ENCODE measurements at regions not wholly inside any gene's neighbourhood (a gene's known extent, or its start where the extent isn't known, plus 50 kb on each side); places are given as distances from the start of the nearest gene placed in this dataset.

DNA sequence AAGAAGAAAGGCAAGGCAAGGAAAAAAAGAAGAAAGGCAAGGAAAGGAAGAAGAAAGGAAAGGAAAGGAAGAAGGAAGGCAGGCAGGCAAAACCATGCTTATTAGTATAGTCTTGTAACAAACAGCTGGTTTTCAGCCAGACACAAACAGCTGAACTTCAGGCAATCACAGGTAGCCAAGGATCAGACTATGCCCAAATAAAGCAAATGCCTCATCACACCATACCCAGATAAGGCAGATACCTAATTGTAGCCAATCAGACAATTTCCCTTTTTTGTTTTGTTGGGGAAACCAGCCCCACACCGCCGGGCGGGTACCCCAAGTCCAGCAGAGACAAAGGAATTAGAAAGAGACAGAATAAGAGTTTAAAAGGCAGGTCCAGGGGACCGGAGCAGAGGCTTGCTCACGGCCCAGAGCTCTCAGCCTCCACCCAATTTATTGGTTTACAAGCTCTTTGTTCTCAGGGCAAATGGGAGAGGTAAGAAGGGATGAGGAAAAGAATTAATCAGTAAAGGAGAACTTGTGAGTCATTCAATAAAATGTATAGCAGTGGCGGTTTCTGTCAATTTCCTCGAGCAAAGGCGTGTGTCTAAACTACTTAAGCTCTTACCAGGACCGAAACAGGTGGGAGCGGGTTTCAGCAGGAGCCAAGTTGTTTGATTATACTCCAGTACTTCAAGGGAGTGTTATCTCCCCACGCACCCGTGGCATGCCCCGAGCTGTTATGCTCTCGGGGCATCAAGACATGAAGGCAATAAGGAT lies 886.8 kb downstream of the KCNT2 start:
- TF ChIP-seq, protein P1, sequence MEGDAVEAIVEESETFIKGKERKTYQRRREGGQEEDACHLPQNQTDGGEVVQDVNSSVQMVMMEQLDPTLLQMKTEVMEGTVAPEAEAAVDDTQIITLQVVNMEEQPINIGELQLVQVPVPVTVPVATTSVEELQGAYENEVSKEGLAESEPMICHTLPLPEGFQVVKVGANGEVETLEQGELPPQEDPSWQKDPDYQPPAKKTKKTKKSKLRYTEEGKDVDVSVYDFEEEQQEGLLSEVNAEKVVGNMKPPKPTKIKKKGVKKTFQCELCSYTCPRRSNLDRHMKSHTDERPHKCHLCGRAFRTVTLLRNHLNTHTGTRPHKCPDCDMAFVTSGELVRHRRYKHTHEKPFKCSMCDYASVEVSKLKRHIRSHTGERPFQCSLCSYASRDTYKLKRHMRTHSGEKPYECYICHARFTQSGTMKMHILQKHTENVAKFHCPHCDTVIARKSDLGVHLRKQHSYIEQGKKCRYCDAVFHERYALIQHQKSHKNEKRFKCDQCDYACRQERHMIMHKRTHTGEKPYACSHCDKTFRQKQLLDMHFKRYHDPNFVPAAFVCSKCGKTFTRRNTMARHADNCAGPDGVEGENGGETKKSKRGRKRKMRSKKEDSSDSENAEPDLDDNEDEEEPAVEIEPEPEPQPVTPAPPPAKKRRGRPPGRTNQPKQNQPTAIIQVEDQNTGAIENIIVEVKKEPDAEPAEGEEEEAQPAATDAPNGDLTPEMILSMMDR (conservative IDR thresholded peaks at IDR 0.05): no peak
- no peak overlapping the region for H3K27ac ChIP-seq (ENCODE audit: low read depth, low read length)
- no peaks in the 10 kb centered on the region for H3K36me3 ChIP-seq (ENCODE audit: control insufficient read depth, insufficient read depth, low read length)
- H3K4me3 Mint-ChIP-seq: no peak overlapping the region
- H3K9ac ChIP-seq (ENCODE audit: extremely low read depth, low read length, poor library complexity, severe bottlenecking): no peak overlapping the region
- H3K4me3 ChIP-seq (ENCODE audit: low read length): no peak overlapping the region
- no peaks in the 10 kb centered on the region for H3K27me3 ChIP-seq (ENCODE audit: control insufficient read depth, insufficient read depth, low read length, poor library complexity, severe bottlenecking)
- 93% methylated on average over 5 to 14 of the region's 14 CpGs for WGBS, 2 experiments (ENCODE audit: insufficient coverage in 1 of 2, insufficient read length in 1 of 2)
- no peak overlapping the region for H3K27ac Mint-ChIP-seq
- no peak for DNase-seq
- no peaks in the 10 kb centered on the region for H3K9me3 ChIP-seq (ENCODE audit: control insufficient read depth, low read length)
- H3K4me1 ChIP-seq (ENCODE audit: control insufficient read depth, insufficient read depth, low read length): no peaks in the 10 kb centered on the region
- peaks cover 4% of the 10 kb centered on the region for H3K4me1 Mint-ChIP-seq
- H3K27me3 Mint-ChIP-seq (ENCODE audit: insufficient read depth): no peaks in the 10 kb centered on the region
- no peaks in the 10 kb centered on the region for H3K36me3 Mint-ChIP-seq (ENCODE audit: low read depth)
- peaks cover 6% of the 10 kb centered on the region for H3K9me3 Mint-ChIP-seq

DNA sequence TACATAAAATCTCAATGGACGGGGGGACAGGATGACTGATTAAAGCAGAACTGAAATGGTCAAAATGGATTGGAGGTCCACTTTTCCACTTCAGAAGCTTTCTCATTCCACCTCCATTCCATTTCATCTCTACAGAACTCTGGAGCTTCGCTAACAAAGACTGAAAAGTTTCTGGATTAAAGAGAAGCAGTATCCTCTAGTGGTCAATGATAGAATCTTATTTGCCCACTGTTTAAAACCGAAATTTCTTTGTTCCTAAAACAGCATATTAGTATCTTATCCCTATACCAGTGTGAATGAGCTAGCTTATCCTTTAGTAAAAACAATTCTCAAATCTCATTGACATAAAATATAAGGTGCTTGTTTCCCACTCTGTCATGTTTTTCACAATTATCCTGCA lies 890.6 kb downstream of the KCNT2 start:
- Histone ChIP-seq H3K9me3 (ENCODE audit: control insufficient read depth, low read length) (no peaks in the 10 kb centered on the region), H3K27me3 (ENCODE audit: control insufficient read depth, insufficient read depth, low read length, poor library complexity, severe bottlenecking) (no peaks in the 10 kb centered on the region), H3K36me3 (ENCODE audit: control insufficient read depth, insufficient read depth, low read length) (no peaks in the 10 kb centered on the region), H3K9ac (ENCODE audit: extremely low read depth, low read length, poor library complexity, severe bottlenecking) (no peak overlapping the region), H3K4me1 (ENCODE audit: control insufficient read depth, insufficient read depth, low read length) (no peaks in the 10 kb centered on the region), H3K4me3 (ENCODE audit: low read length) (no peak overlapping the region), H3K27ac (ENCODE audit: low read depth, low read length) (no peak overlapping the region)
- Mint-ChIP-seq H3K27me3 (ENCODE audit: insufficient read depth) (no peaks in the 10 kb centered on the region), H3K27ac (no peak overlapping the region), H3K4me3 (no peak overlapping the region), H3K4me1 (peaks cover 4% of the 10 kb centered on the region), H3K36me3 (ENCODE audit: low read depth) (no peaks in the 10 kb centered on the region), H3K9me3 (peaks cover 6% of the 10 kb centered on the region)
- no peak for DNase-seq
- TF ChIP-seq, protein P1 (conservative IDR thresholded peaks at IDR 0.05): peak; percentile 68
- WGBS, 2 experiments (ENCODE audit: insufficient coverage in 1 of 2, insufficient read length in 1 of 2): 72 to 94% methylated on average over 2 to 3 of the region's 3 CpGs

DNA sequence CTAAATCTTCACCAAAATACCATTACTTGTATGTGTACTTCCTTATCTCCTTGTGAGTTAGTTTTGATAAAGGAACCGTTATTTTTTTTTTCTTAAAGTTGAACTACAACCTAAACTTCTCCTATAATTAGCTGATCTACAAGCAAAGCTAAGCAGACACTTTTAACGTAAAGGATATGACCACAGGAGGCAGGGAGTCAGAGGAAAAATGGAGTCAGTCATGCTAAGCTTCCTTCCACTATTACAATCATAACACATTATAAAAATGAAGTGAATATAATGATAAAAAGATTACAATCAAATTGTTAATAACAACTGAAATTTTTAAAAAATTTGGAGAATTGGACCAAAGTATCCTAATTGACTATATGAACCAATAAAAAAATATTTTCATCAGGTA lies 892.6 kb downstream of the KCNT2 start:
- no peaks in the 10 kb centered on the region for H3K36me3 ChIP-seq (ENCODE audit: control insufficient read depth, insufficient read depth, low read length)
- H3K4me3 ChIP-seq (ENCODE audit: low read length): no peak overlapping the region
- H3K9me3 ChIP-seq (ENCODE audit: control insufficient read depth, low read length): no peaks in the 10 kb centered on the region
- H3K27me3 Mint-ChIP-seq (ENCODE audit: insufficient read depth): no peaks in the 10 kb centered on the region
- TF ChIP-seq, protein P1 (conservative IDR thresholded peaks at IDR 0.05): no peak
- H3K4me1 Mint-ChIP-seq: peaks cover 4% of the 10 kb centered on the region
- DNase-seq: no peak
- H3K27me3 ChIP-seq (ENCODE audit: control insufficient read depth, insufficient read depth, low read length, poor library complexity, severe bottlenecking): no peaks in the 10 kb centered on the region
- H3K27ac ChIP-seq (ENCODE audit: low read depth, low read length): no peak overlapping the region
- no peaks in the 10 kb centered on the region for H3K36me3 Mint-ChIP-seq (ENCODE audit: low read depth)
- WGBS, 2 experiments (ENCODE audit: insufficient coverage in 1 of 2, insufficient read length in 1 of 2): 88% methylated on average over 2 of the region's 2 CpGs; no CpG with 5 or more reads in 1 of the 2 experiments
- no peak overlapping the region for H3K27ac Mint-ChIP-seq
- no peak overlapping the region for H3K9ac ChIP-seq (ENCODE audit: extremely low read depth, low read length, poor library complexity, severe bottlenecking)
- H3K4me1 ChIP-seq (ENCODE audit: control insufficient read depth, insufficient read depth, low read length): no peaks in the 10 kb centered on the region
- no peak overlapping the region for H3K4me3 Mint-ChIP-seq
- no peaks in the 10 kb centered on the region for H3K9me3 Mint-ChIP-seq
